IMR-90 (cell line): ENCODE measurements at regions not wholly inside any gene's neighbourhood (a gene's known extent, or its start where the extent isn't known, plus 50 kb on each side); places are given as distances from the start of the nearest gene placed in this dataset.

Experiments used
- ATAC-seq: fragments of 200-7000 bp; cut with Tn5 transposase; 2 replicates; pipeline ENCODE4 v1.9.1; 2020; ENCODE audit warnings: low read depth, mild to moderate bottlenecking, moderate library complexity
- BruUV-seq: library from RNA; stranded (reverse); fragments of 400-500 nt; replicated peaks from 2 replicates; lab custom pipeline; 2021; lab: Mats Ljungman, UMichigan
- CTCF ChIA-PET: fragments of 300-600 bp; formaldehyde crosslinking; extraction: SDS; loops from one replicate; lab custom pipeline; 2021; ENCODE audit warnings: antibody characterized with exemption; lab: Yijun Ruan, JAX
- POLR2A ChIA-PET: fragments of 300-600 bp; sonication (Branson Sonifier 250); formaldehyde crosslinking; loops from one replicate; lab custom pipeline; 2022; ENCODE audit warnings: antibody characterized with exemption; ENCODE audit not compliant: unreplicated experiment; lab: Charles Lee
- DNase-seq: peaks from one replicate; pipeline ENCODE4 v3.0.0; 2013
- H2AFZ ChIP-seq: replicated peaks from 2 replicates; pipeline ENCODE3; 2013; ENCODE audit warnings: low read length, mild to moderate bottlenecking; ENCODE audit not compliant: poor library complexity
- H2AK5ac ChIP-seq: 2 replicates; pipeline ENCODE4 v1.6.1; 2013; ENCODE audit warnings: low read depth, low read length, inconsistent platforms
- H2AK9ac ChIP-seq: replicated peaks from 2 replicates; pipeline ENCODE3; 2013; ENCODE audit warnings: mild to moderate bottlenecking, low read depth, low read length, moderate library complexity; ENCODE audit not compliant: poor library complexity
- H2BK120ac ChIP-seq: 2 replicates; pipeline ENCODE4 v1.6.1; 2013; ENCODE audit warnings: low read depth, low read length, inconsistent platforms
- H2BK15ac ChIP-seq: 3 replicates; pipeline ENCODE4 v1.6.1; 2013; ENCODE audit warnings: low read depth, low read length, inconsistent platforms
- H2BK20ac ChIP-seq: 2 replicates; pipeline ENCODE4 v1.6.1; 2013; ENCODE audit warnings: low read depth, mild to moderate bottlenecking, inconsistent platforms, low read length, moderate library complexity
- H2BK5ac ChIP-seq: 2 replicates; pipeline ENCODE4 v1.6.1; 2013; ENCODE audit warnings: mild to moderate bottlenecking, low read depth, low read length, inconsistent platforms; ENCODE audit not compliant: poor library complexity, severe bottlenecking
- H3K14ac ChIP-seq: replicated peaks from 2 replicates; pipeline ENCODE4 v1.6.1; 2013; ENCODE audit warnings: low read depth, low read length, inconsistent platforms
- H3K18ac ChIP-seq: 2 replicates; pipeline ENCODE4 v1.6.1; 2013; ENCODE audit warnings: low read depth, low read length, control low read depth
- H3K23ac ChIP-seq: 2 replicates; pipeline ENCODE4 v1.6.1; 2013; ENCODE audit warnings: low read depth, low read length, inconsistent platforms
- H3K27ac ChIP-seq: 2 replicates; pipeline ENCODE4 v1.5.1; 2013; ENCODE audit warnings: mild to moderate bottlenecking, control low read depth, low read length; ENCODE audit not compliant: insufficient read depth
- H3K27me3 ChIP-seq: 2 replicates; pipeline ENCODE4 v1.6.1; 2013; ENCODE audit warnings: low read length; ENCODE audit not compliant: control insufficient read depth, insufficient read depth
- H3K36me3 ChIP-seq: 2 replicates; pipeline ENCODE4 v1.6.1; 2013; ENCODE audit warnings: low read length, mixed read lengths; ENCODE audit not compliant: control insufficient read depth, insufficient read depth
- H3K4ac ChIP-seq: 2 replicates; pipeline ENCODE4 v1.6.1; 2013; ENCODE audit warnings: low read depth, low read length, inconsistent platforms
- H3K4me1 ChIP-seq: 2 replicates; pipeline ENCODE4 v1.6.1; 2013; ENCODE audit warnings: low read length, mixed read lengths; ENCODE audit not compliant: control insufficient read depth, insufficient read depth
- H3K4me2 ChIP-seq: 2 replicates; pipeline ENCODE4 v1.6.1; 2013; ENCODE audit warnings: low read depth, mild to moderate bottlenecking, control low read depth, low read length, moderate library complexity
- H3K4me3 ChIP-seq: 2 replicates; pipeline ENCODE4 v1.5.1; 2013; ENCODE audit warnings: low read depth, mild to moderate bottlenecking, control low read depth, low read length, moderate library complexity; ENCODE audit not compliant: insufficient read depth
- H3K56ac ChIP-seq: 2 replicates; pipeline ENCODE4 v1.6.1; 2013; ENCODE audit warnings: low read length, inconsistent platforms; ENCODE audit not compliant: insufficient read depth; ENCODE audit errors: extremely low read depth
- H3K79me1 ChIP-seq, 2 experiments: 2 replicates each; pipeline ENCODE4 v1.6.1; 2013; ENCODE audit warnings: low read length in 2 of 2, inconsistent platforms in 1 of 2, low read depth in 1 of 2
- H3K9ac ChIP-seq: 2 replicates; pipeline ENCODE4 v1.6.1; 2013; ENCODE audit warnings: low read depth, low read length, control low read depth
- H3K9me1 ChIP-seq: 2 replicates; pipeline ENCODE4 v1.6.1; 2013; ENCODE audit warnings: low read length, inconsistent platforms; ENCODE audit not compliant: insufficient read depth
- H3K9me3 ChIP-seq: 2 replicates; pipeline ENCODE4 v1.6.1; 2013; ENCODE audit warnings: low read length; ENCODE audit not compliant: control insufficient read depth, insufficient read depth
- H4K20me1 ChIP-seq: 2 replicates; pipeline ENCODE4 v1.6.1; 2013; ENCODE audit warnings: low read length, inconsistent platforms; ENCODE audit not compliant: insufficient read depth
- H4K5ac ChIP-seq: 2 replicates; pipeline ENCODE4 v1.6.1; 2013; ENCODE audit warnings: mild to moderate bottlenecking, low read depth, low read length, control low read depth
- H4K8ac ChIP-seq, 2 experiments: 2 replicates each; pipeline ENCODE4 v1.6.1; 2013; ENCODE audit warnings: low read depth in 2 of 2, low read length in 2 of 2, control low read depth in 1 of 2, inconsistent platforms in 1 of 2
- H4K91ac ChIP-seq: 2 replicates; pipeline ENCODE4 v1.6.1; 2013; ENCODE audit warnings: low read depth, low read length, inconsistent platforms; ENCODE audit not compliant: insufficient read depth
- BHLHE40 ChIP-seq: fragments of 150-350 bp; IDR thresholded peaks from 2 replicates; pipeline ENCODE4 v1.6.1; 2016; ENCODE audit warnings: mild to moderate bottlenecking, low read depth, low read length
- CEBPB ChIP-seq: IDR thresholded peaks from 2 replicates; pipeline ENCODE4 v1.6.1; 2012; ENCODE audit warnings: low read depth, low read length, improper control_type of control experiment
- CHD1 ChIP-seq: IDR thresholded peaks from 2 replicates; pipeline ENCODE4 v1.6.1; 2012; ENCODE audit warnings: low read depth, low read length, improper control_type of control experiment
- ELK1 ChIP-seq: fragments of 150-350 bp; IDR thresholded peaks from 2 replicates; pipeline ENCODE4 v1.6.1; 2016; ENCODE audit warnings: low read depth, mild to moderate bottlenecking, low read length, moderate library complexity, borderline replicate concordance
- FOS ChIP-seq: fragments of 150-350 bp; IDR thresholded peaks from 2 replicates; pipeline ENCODE4 v1.6.1; 2016; ENCODE audit warnings: low read depth, low read length
- NFE2L2 ChIP-seq: fragments of 150-350 bp; IDR thresholded peaks from 2 replicates; pipeline ENCODE4 v1.6.1; 2016; ENCODE audit warnings: low read depth, mild to moderate bottlenecking, low read length
- RFX5 ChIP-seq: IDR thresholded peaks from 2 replicates; pipeline ENCODE4 v1.8.0; 2012; ENCODE audit warnings: low read depth, mild to moderate bottlenecking, low read length, moderate library complexity
- WGBS, 2 experiments: methylation state at CpG; one replicate each; pipeline versions ENCODE4 v1.1.5 to v1.1.7; 2013; ENCODE audit warnings: missing lambda C conversion rate in 2 of 2; ENCODE audit not compliant: insufficient read length in 1 of 2; ENCODE audit errors: extremely low coverage in 2 of 2; 5-methylcytosine and 5-hydroxymethylcytosine counted together
- dilution Hi-C: fragments of 300-500 bp; cut with HindIII; formaldehyde crosslinking; loops from one replicate; pipeline ENCODE4 v1.14.3; 2018; ENCODE audit warnings: low sequenced_read_pairs; ENCODE audit not compliant: unreplicated experiment
- in situ Hi-C: fragments of 300-500 bp; cut with MboI; formaldehyde crosslinking; loops from 3 replicates; pipeline ENCODE4 v1.14.3; 2019; ENCODE audit warnings: low sequenced_read_pairs, inconsistent platforms, mixed read lengths
- intact Hi-C: fragments of 100-400 bp; cut with micrococcal nuclease; formaldehyde crosslinking; loops from 2 replicates; pipeline ENCODE4 v1.10.0; 2022

- no peak overlapping the region for H3K4ac ChIP-seq
- ChIA-PET POLR2A (no interaction called here), CTCF (interaction anchor here (0.6 kb wide), 1 partner anchor 309 kb away, joined by 3 read pairs; no protein-coding TSS in a partner anchor)
- H2BK15ac ChIP-seq: no peak overlapping the region
- no CpG with 5 or more reads among the region's 1 CpG for WGBS, 2 experiments
- no peak overlapping the region for H4K5ac ChIP-seq
- intact Hi-C loops (no loop called here), dilution Hi-C loops (no loop called here), in situ Hi-C loops (no loop called here)
- no peak overlapping the region for H2AK5ac ChIP-seq
- no peak overlapping the region for H3K18ac ChIP-seq
- no peak overlapping the region for H2AK9ac ChIP-seq
- H2BK5ac ChIP-seq: no peak overlapping the region
- no TSS peak for BruUV-seq
- no peaks in the 10 kb centered on the region for H3K9me1 ChIP-seq
- no peaks in the 10 kb centered on the region for H3K4me1 ChIP-seq
- H3K36me3 ChIP-seq: no peaks in the 10 kb centered on the region
- TF ChIP-seq NFE2L2: no peak
- TF ChIP-seq CHD1: no peak
- no peak for TF ChIP-seq CEBPB
- no peak for TF ChIP-seq RFX5
- no peak for TF ChIP-seq ELK1
- no peak for TF ChIP-seq BHLHE40
- no peak for TF ChIP-seq FOS
- no peaks in the 10 kb centered on the region for H3K79me1 ChIP-seq
- H3K23ac ChIP-seq: no peak overlapping the region
- H3K27ac ChIP-seq: no peak overlapping the region
- no peak overlapping the region for H3K4me3 ChIP-seq
- no peak overlapping the region for H2AFZ ChIP-seq
- H4K20me1 ChIP-seq: no peaks in the 10 kb centered on the region
- no peak overlapping the region for H3K56ac ChIP-seq
- H4K8ac ChIP-seq: no peak overlapping the region
- H3K27me3 ChIP-seq: no peaks in the 10 kb centered on the region
- H3K9me3 ChIP-seq: peaks cover 3% of the 10 kb centered on the region
- H4K91ac ChIP-seq: no peak overlapping the region
- no peak for DNase-seq
- H2BK120ac ChIP-seq: no peak overlapping the region
- no peak overlapping the region for H3K9ac ChIP-seq
- H3K14ac ChIP-seq: no peak overlapping the region
- ATAC-seq: no peak
- H3K4me2 ChIP-seq: no peak overlapping the region
- H2BK20ac ChIP-seq: no peak overlapping the region
These were observed 745.9 kb upstream of the CDH9 start for GRCh38 chr5:27784317-27784716.
